ENCODE measurements at regions not wholly inside any gene's neighbourhood (a gene's known extent, or its start where the extent isn't known, plus 50 kb on each side); places are given as distances from the start of the nearest gene placed in this dataset.

- Histone ChIP-seq H3K9ac (ENCODE audit: low read length) (no peak overlapping the region), H3K9me2 (replicated peaks; ENCODE audit: insufficient read depth, low read length) (no peaks in the 10 kb centered on the region), H3K36me3 (replicated peaks; ENCODE audit: insufficient read depth, low read length) (no peaks in the 10 kb centered on the region), H4K20me1 (ENCODE audit: insufficient read depth, low read length) (no peaks in the 10 kb centered on the region), H3K27me3 (replicated peaks; ENCODE audit: insufficient read depth, low read length) (no peaks in the 10 kb centered on the region), H3K4me2 (ENCODE audit: low read depth, low read length) (no peak overlapping the region), H3K4me1 (ENCODE audit: low read length) (no peaks in the 10 kb centered on the region), H3K4me3 (ENCODE audit: low read length) (no peak overlapping the region), H3K27ac (ENCODE audit: low read length) (no peak overlapping the region), H3K9me3 (replicated peaks; ENCODE audit: insufficient read depth, low read length) (no peaks in the 10 kb centered on the region), H2AFZ (ENCODE audit: low read length) (no peak overlapping the region), H3K79me2 (ENCODE audit: low read length) (no peaks in the 10 kb centered on the region), H3F3A (ENCODE audit: insufficient read depth, low read length) (no peaks in the 10 kb centered on the region)
- no peak for TF ChIP-seq EZH2 (optimal IDR thresholded peaks at IDR 0.05; ENCODE audit: low read depth, low read length)
- TF ChIP-seq CTCF (IDR thresholded peaks at IDR 0.05; ENCODE audit: low read length), result no peak
- no peak for TF ChIP-seq EZH2phosphoT487 (IDR thresholded peaks at IDR 0.05; ENCODE audit: low read length)
- DNase-seq, result no peak
Measured at GRCh38 chr21:24897883-24898282, 709.4 kb downstream of the MRPL39 start.

- no peak overlapping the region for H3K27ac ChIP-seq (ENCODE audit: low read length)
- no peaks in the 10 kb centered on the region for H3F3A ChIP-seq (ENCODE audit: insufficient read depth, low read length)
- DNase-seq, result no peak
- H4K20me1 ChIP-seq (ENCODE audit: insufficient read depth, low read length), result no peaks in the 10 kb centered on the region
- H3K4me3 ChIP-seq (ENCODE audit: low read length), result no peak overlapping the region
- TF ChIP-seq EZH2 (optimal IDR thresholded peaks at IDR 0.05; ENCODE audit: low read depth, low read length) (no peak), CTCF (IDR thresholded peaks at IDR 0.05; ENCODE audit: low read length) (no peak), EZH2phosphoT487 (IDR thresholded peaks at IDR 0.05; ENCODE audit: low read length) (no peak)
- no peaks in the 10 kb centered on the region for H3K4me1 ChIP-seq (ENCODE audit: low read length)
- H3K9me2 ChIP-seq (replicated peaks; ENCODE audit: insufficient read depth, low read length), result no peaks in the 10 kb centered on the region
- H3K9me3 ChIP-seq (replicated peaks; ENCODE audit: insufficient read depth, low read length), result no peaks in the 10 kb centered on the region
- no peaks in the 10 kb centered on the region for H3K79me2 ChIP-seq (ENCODE audit: low read length)
- H2AFZ ChIP-seq (ENCODE audit: low read length), result no peak overlapping the region
- H3K9ac ChIP-seq (ENCODE audit: low read length), result no peak overlapping the region
- H3K27me3 ChIP-seq (replicated peaks; ENCODE audit: insufficient read depth, low read length), result no peaks in the 10 kb centered on the region
- no peaks in the 10 kb centered on the region for H3K36me3 ChIP-seq (replicated peaks; ENCODE audit: insufficient read depth, low read length)
- no peak overlapping the region for H3K4me2 ChIP-seq (ENCODE audit: low read depth, low read length)
Measured at GRCh38 chr21:24896735-24897124, 710.6 kb downstream of the MRPL39 start.

- H2AFZ ChIP-seq (ENCODE audit: low read length), result no peak overlapping the region
- H3K4me2 ChIP-seq (ENCODE audit: low read depth, low read length), result no peak overlapping the region
- no peak overlapping the region for H3K4me3 ChIP-seq (ENCODE audit: low read length)
- no peak overlapping the region for H3K27ac ChIP-seq (ENCODE audit: low read length)
- peak; percentile 52 for DNase-seq
- H4K20me1 ChIP-seq (ENCODE audit: insufficient read depth, low read length), result no peaks in the 10 kb centered on the region
- no peaks in the 10 kb centered on the region for H3K9me2 ChIP-seq (replicated peaks; ENCODE audit: insufficient read depth, low read length)
- TF ChIP-seq EZH2 (optimal IDR thresholded peaks at IDR 0.05; ENCODE audit: low read depth, low read length) (no peak), CTCF (IDR thresholded peaks at IDR 0.05; ENCODE audit: low read length) (peak; percentile 62)
- H3K79me2 ChIP-seq (ENCODE audit: low read length), result no peaks in the 10 kb centered on the region
- H3K4me1 ChIP-seq (ENCODE audit: low read length), result no peaks in the 10 kb centered on the region
- H3K27me3 ChIP-seq (replicated peaks; ENCODE audit: insufficient read depth, low read length), result no peaks in the 10 kb centered on the region
- H3K36me3 ChIP-seq (replicated peaks; ENCODE audit: insufficient read depth, low read length), result no peaks in the 10 kb centered on the region
- H3F3A ChIP-seq (ENCODE audit: insufficient read depth, low read length), result no peaks in the 10 kb centered on the region
- H3K9me3 ChIP-seq (replicated peaks; ENCODE audit: insufficient read depth, low read length), result no peaks in the 10 kb centered on the region
- H3K9ac ChIP-seq (ENCODE audit: low read length), result no peak overlapping the region
Measured at GRCh38 chr21:24895885-24896734, 711.2 kb downstream of the MRPL39 start.
